Activated T-cell treated with anti-CD3 and anti-CD28 coated beads, Interleukin-2, amount 50 U/mL, for 4 hours (primary cell): ENCODE measurements at regions not wholly inside any gene's neighbourhood (a gene's known extent, or its start where the extent isn't known, plus 50 kb on each side); places are given as distances from the start of the nearest gene placed in this dataset.

ENCODE experiments used
- ATAC-seq, 2 donors: fragments of 200-7000 bp; cut with Tn5 transposase; one replicate each; pipeline ENCODE4 v1.10.0; 2021
- DNase-seq: peaks from one replicate; pipeline ENCODE4 v3.0.0-alpha.2; 2020
- H3K27me3 Mint-ChIP-seq: one replicate; pipeline ENCODE4 v1.8.0; 2021; ENCODE audit warnings: low read depth, mixed read lengths
- H3K36me3 Mint-ChIP-seq: one replicate; pipeline ENCODE4 v1.8.0; 2022; ENCODE audit warnings: mixed read lengths; ENCODE audit not compliant: insufficient read depth
- H3K4me1 Mint-ChIP-seq: one replicate; pipeline ENCODE4 v1.8.0; 2021; ENCODE audit warnings: low read depth, mixed read lengths
- H3K4me3 Mint-ChIP-seq: one replicate; pipeline ENCODE4 v1.8.0; 2021; ENCODE audit warnings: mild to moderate bottlenecking, moderate library complexity, mixed read lengths
- H3K9me3 Mint-ChIP-seq: one replicate; pipeline ENCODE4 v1.8.0; 2021; ENCODE audit warnings: mixed read lengths

- H3K4me1 Mint-ChIP-seq = no peaks in the 10 kb centered on the region
- H3K27me3 Mint-ChIP-seq = no peaks in the 10 kb centered on the region
- ATAC-seq = no peak
These were observed 551.0 kb upstream of the ZWINT start for GRCh38 chr10:56912043-56912442.

GRCh38 chr10:56905051-56905450 is 544.0 kb upstream of the ZWINT start:
- Mint-ChIP-seq H3K27me3 (no peaks in the 10 kb centered on the region), H3K4me3 (no peak overlapping the region), H3K4me1 (no peaks in the 10 kb centered on the region), H3K36me3 (no peaks in the 10 kb centered on the region), H3K9me3 (peaks cover 6% of the 10 kb centered on the region)
- DNase-seq (no peak), ATAC-seq (no peak)

More at GRCh38 chr10:56912043-56912442, 551.0 kb upstream of the ZWINT start:
- Mint-ChIP-seq H3K36me3 (no peaks in the 10 kb centered on the region), H3K4me3 (no peak overlapping the region), H3K9me3 (peaks cover 6% of the 10 kb centered on the region)
- DNase-seq = no peak

GRCh38 chr10:56902554-56902953 is 541.5 kb upstream of the ZWINT start:
- Mint-ChIP-seq H3K27me3 (no peaks in the 10 kb centered on the region), H3K36me3 (no peaks in the 10 kb centered on the region), H3K4me1 (no peaks in the 10 kb centered on the region), H3K4me3 (no peak overlapping the region), H3K9me3 (peaks cover 6% of the 10 kb centered on the region)
- ATAC-seq (no peak), DNase-seq (no peak)

- H3K27me3 Mint-ChIP-seq = no peaks in the 10 kb centered on the region
- H3K9me3 Mint-ChIP-seq = peaks cover 8% of the 10 kb centered on the region
- H3K4me3 Mint-ChIP-seq = no peak overlapping the region
- ATAC-seq (no peak), DNase-seq (no peak)
- no peaks in the 10 kb centered on the region for H3K4me1 Mint-ChIP-seq
- no peaks in the 10 kb centered on the region for H3K36me3 Mint-ChIP-seq
These were observed 534.2 kb upstream of the ZWINT start for GRCh38 chr10:56895306-56895705.

GRCh38 chr10:56881218-56881617 is 520.2 kb upstream of the ZWINT start:
- Mint-ChIP-seq H3K36me3 (no peaks in the 10 kb centered on the region), H3K4me3 (no peak overlapping the region), H3K9me3 (no peaks in the 10 kb centered on the region), H3K27me3 (no peaks in the 10 kb centered on the region), H3K4me1 (no peaks in the 10 kb centered on the region)
- ATAC-seq (no peak), DNase-seq (no peak)

- Mint-ChIP-seq H3K9me3 (no peaks in the 10 kb centered on the region), H3K4me3 (no peak overlapping the region), H3K36me3 (no peaks in the 10 kb centered on the region), H3K4me1 (no peaks in the 10 kb centered on the region), H3K27me3 (no peaks in the 10 kb centered on the region)
- ATAC-seq = no peak
- no peak for DNase-seq
These were observed 519.5 kb upstream of the ZWINT start for GRCh38 chr10:56880606-56881005.

GRCh38 chr10:56874950-56875349 is 513.9 kb upstream of the ZWINT start:
- Mint-ChIP-seq H3K9me3 (peaks cover 11% of the 10 kb centered on the region), H3K36me3 (no peaks in the 10 kb centered on the region), H3K4me1 (no peaks in the 10 kb centered on the region), H3K27me3 (no peaks in the 10 kb centered on the region), H3K4me3 (no peak overlapping the region)
- no peak for DNase-seq
- no peak for ATAC-seq

GRCh38 chr10:56871160-56871668 is 510.2 kb upstream of the ZWINT start:
- Mint-ChIP-seq H3K36me3 (no peaks in the 10 kb centered on the region), H3K27me3 (no peaks in the 10 kb centered on the region), H3K9me3 (peaks cover 11% of the 10 kb centered on the region), H3K4me1 (no peaks in the 10 kb centered on the region), H3K4me3 (no peak overlapping the region)
- DNase-seq (no peak), ATAC-seq (no peak)

GRCh38 chr10:56867236-56867635 is 506.2 kb upstream of the ZWINT start:
- no peaks in the 10 kb centered on the region for H3K4me1 Mint-ChIP-seq
- no peaks in the 10 kb centered on the region for H3K27me3 Mint-ChIP-seq
- H3K9me3 Mint-ChIP-seq = peaks cover 8% of the 10 kb centered on the region
- no peaks in the 10 kb centered on the region for H3K36me3 Mint-ChIP-seq
- no peak overlapping the region for H3K4me3 Mint-ChIP-seq
- DNase-seq (no peak), ATAC-seq (no peak)

- ATAC-seq = no peak
These were observed 495.5 kb upstream of the ZWINT start for GRCh38 chr10:56856569-56856968.

GRCh38 chr10:56844978-56845529 is 484.0 kb upstream of the ZWINT start:
- Mint-ChIP-seq H3K4me1 (no peaks in the 10 kb centered on the region), H3K27me3 (no peaks in the 10 kb centered on the region), H3K4me3 (no peak overlapping the region), H3K9me3 (peaks cover 7% of the 10 kb centered on the region), H3K36me3 (no peaks in the 10 kb centered on the region)
- ATAC-seq = no peak
- DNase-seq = no peak

More at GRCh38 chr10:56856569-56856968, 495.5 kb upstream of the ZWINT start:
- H3K36me3 Mint-ChIP-seq = no peaks in the 10 kb centered on the region
- no peaks in the 10 kb centered on the region for H3K27me3 Mint-ChIP-seq
- DNase-seq = no peak
- H3K9me3 Mint-ChIP-seq = no peaks in the 10 kb centered on the region
- no peaks in the 10 kb centered on the region for H3K4me1 Mint-ChIP-seq
- H3K4me3 Mint-ChIP-seq = no peak overlapping the region

- ATAC-seq = no peak
These were observed 475.6 kb upstream of the ZWINT start for GRCh38 chr10:56836659-56837058.

GRCh38 chr10:56831681-56832080 is 470.6 kb upstream of the ZWINT start:
- Mint-ChIP-seq H3K27me3 (no peaks in the 10 kb centered on the region), H3K4me1 (no peaks in the 10 kb centered on the region), H3K36me3 (no peaks in the 10 kb centered on the region), H3K4me3 (no peak overlapping the region), H3K9me3 (peaks cover 18% of the 10 kb centered on the region)
- ATAC-seq = no peak
- no peak for DNase-seq

More at GRCh38 chr10:56836659-56837058, 475.6 kb upstream of the ZWINT start:
- Mint-ChIP-seq H3K4me1 (no peaks in the 10 kb centered on the region), H3K36me3 (no peaks in the 10 kb centered on the region), H3K27me3 (no peaks in the 10 kb centered on the region), H3K9me3 (peaks cover 3% of the 10 kb centered on the region), H3K4me3 (no peak overlapping the region)
- DNase-seq = no peak

- no peak for DNase-seq
- Mint-ChIP-seq H3K4me3 (no peak overlapping the region), H3K9me3 (peaks cover 39% of the 10 kb centered on the region), H3K36me3 (no peaks in the 10 kb centered on the region), H3K27me3 (no peaks in the 10 kb centered on the region), H3K4me1 (no peaks in the 10 kb centered on the region)
- no peak for ATAC-seq
These were observed 462.8 kb upstream of the ZWINT start for GRCh38 chr10:56823849-56824248.

GRCh38 chr10:56805022-56805421 is 444.0 kb upstream of the ZWINT start:
- no peaks in the 10 kb centered on the region for H3K36me3 Mint-ChIP-seq
- ATAC-seq = no peak
- no peaks in the 10 kb centered on the region for H3K27me3 Mint-ChIP-seq

More at GRCh38 chr10:56805022-56805421, 444.0 kb upstream of the ZWINT start:
- Mint-ChIP-seq H3K4me1 (no peaks in the 10 kb centered on the region), H3K9me3 (peaks cover 9% of the 10 kb centered on the region), H3K4me3 (no peak overlapping the region)
- DNase-seq = no peak
